Parathyroid adenoma (tissue), 2 donors: ENCODE measurements at regions not wholly inside any gene's neighbourhood (a gene's known extent, or its start where the extent isn't known, plus 50 kb on each side); places are given as distances from the start of the nearest gene placed in this dataset.
"Not testable (repeated sequence)": the region's sequence is repeated elsewhere in the genome, so short reads cannot be mapped to it uniquely, and the experiment has no call there.

Source experiments
- H2AFZ ChIP-seq: fragments of 300-600 bp; sonication (generic); one replicate; pipeline ENCODE4 v1.7.0; 2017; ENCODE audit warnings: antibody characterized with exemption, mild to moderate bottlenecking
- H3K27ac ChIP-seq: fragments of 300-600 bp; sonication (generic); one replicate; pipeline ENCODE4 v1.7.0; 2017
- H3K27me3 ChIP-seq: fragments of 300-600 bp; sonication (generic); one replicate; pipeline ENCODE4 v1.7.0; 2017; ENCODE audit warnings: low read length; ENCODE audit not compliant: control insufficient read depth, insufficient read depth
- H3K36me3 ChIP-seq: fragments of 300-600 bp; sonication (generic); one replicate; pipeline ENCODE4 v1.7.0; 2017; ENCODE audit warnings: low read length; ENCODE audit not compliant: control insufficient read depth, insufficient read depth
- H3K4me1 ChIP-seq: fragments of 300-600 bp; sonication (generic); one replicate; pipeline ENCODE4 v1.7.0; 2017; ENCODE audit warnings: control low read depth
- H3K4me2 ChIP-seq: fragments of 300-600 bp; sonication (generic); one replicate; pipeline ENCODE4 v1.7.0; 2017; ENCODE audit warnings: low read length
- H3K4me3 ChIP-seq: fragments of 300-600 bp; sonication (generic); one replicate; pipeline ENCODE4 v1.7.0; 2017; ENCODE audit warnings: low read depth, low read length
- H3K79me2 ChIP-seq: fragments of 300-600 bp; sonication (generic); one replicate; pipeline ENCODE4 v1.7.0; 2017; ENCODE audit warnings: control low read depth
- H3K9ac ChIP-seq: fragments of 300-600 bp; sonication (generic); one replicate; pipeline ENCODE4 v1.7.0; 2017; ENCODE audit warnings: mild to moderate bottlenecking
- H3K9me3 ChIP-seq: fragments of 300-600 bp; sonication (generic); one replicate; pipeline ENCODE4 v1.7.0; 2017; ENCODE audit warnings: low read length; ENCODE audit not compliant: control insufficient read depth
- CTCF ChIP-seq: fragments of 300-600 bp; sonication (generic); IDR thresholded peaks from one replicate; pipeline ENCODE4 v1.7.0; 2017; ENCODE audit warnings: antibody characterized with exemption, mild to moderate bottlenecking
- donor health status: primary hyperparathyroidism.

- H3K9ac ChIP-seq, result no peak overlapping the region
Measured at GRCh38 chr14:35949920-35950513, 123.9 kb downstream of the BRMS1L start.

GRCh38 chr14:35947983-35948382 lies 121.8 kb downstream of the BRMS1L start:
- H3K27me3 ChIP-seq, H3K36me3 ChIP-seq, H3K4me2 ChIP-seq, H2AFZ ChIP-seq, H3K27ac ChIP-seq, H3K79me2 ChIP-seq, H3K9ac ChIP-seq, H3K4me1 ChIP-seq, H3K4me3 ChIP-seq, H3K9me3 ChIP-seq: not testable (repeated sequence)

More at GRCh38 chr14:35949920-35950513, 123.9 kb downstream of the BRMS1L start:
- Histone ChIP-seq H3K9me3 (no peaks in the 10 kb centered on the region), H3K27ac (no peak overlapping the region), H3K36me3 (no peaks in the 10 kb centered on the region), H3K27me3 (no peaks in the 10 kb centered on the region), H2AFZ (no peak overlapping the region), H3K4me1 (no peaks in the 10 kb centered on the region), H3K4me3 (no peak overlapping the region), H3K79me2 (no peaks in the 10 kb centered on the region), H3K4me2 (no peak overlapping the region)
- TF ChIP-seq CTCF, result no peak

GRCh38 chr14:35944847-35945246 lies 118.7 kb downstream of the BRMS1L start:
- Histone ChIP-seq H3K4me2 (no peak overlapping the region), H3K79me2 (no peaks in the 10 kb centered on the region), H3K36me3 (no peaks in the 10 kb centered on the region)

GRCh38 chr14:35940291-35940690 lies 114.2 kb downstream of the BRMS1L start:
- TF ChIP-seq CTCF, result no peak
- H3K79me2 ChIP-seq, result no peaks in the 10 kb centered on the region
- no peaks in the 10 kb centered on the region for H3K36me3 ChIP-seq
- no peak overlapping the region for H3K9ac ChIP-seq
- no peaks in the 10 kb centered on the region for H3K9me3 ChIP-seq
- no peaks in the 10 kb centered on the region for H3K4me1 ChIP-seq
- H3K4me2 ChIP-seq, result no peak overlapping the region
- H2AFZ ChIP-seq, result no peak overlapping the region
- no peaks in the 10 kb centered on the region for H3K27me3 ChIP-seq
- H3K4me3 ChIP-seq, result no peak overlapping the region
- no peak overlapping the region for H3K27ac ChIP-seq

More at GRCh38 chr14:35944847-35945246, 118.7 kb downstream of the BRMS1L start:
- Histone ChIP-seq H3K27me3 (no peaks in the 10 kb centered on the region), H3K4me3 (no peak overlapping the region), H3K9ac (no peak overlapping the region), H3K27ac (no peak overlapping the region), H3K4me1 (no peaks in the 10 kb centered on the region), H3K9me3 (no peaks in the 10 kb centered on the region), H2AFZ (no peak overlapping the region)
- no peak for TF ChIP-seq CTCF

- Histone ChIP-seq H3K36me3 (no peaks in the 10 kb centered on the region), H3K79me2 (no peaks in the 10 kb centered on the region), H3K9me3 (no peaks in the 10 kb centered on the region), H3K4me3 (no peak overlapping the region), H3K27me3 (no peaks in the 10 kb centered on the region), H3K9ac (no peak overlapping the region), H3K27ac (no peak overlapping the region), H3K4me1 (no peaks in the 10 kb centered on the region), H2AFZ (no peak overlapping the region), H3K4me2 (no peak overlapping the region)
- no peak for TF ChIP-seq CTCF
Measured at GRCh38 chr14:35938770-35939169, 112.6 kb downstream of the BRMS1L start.
